Ishikawa (cell line): ENCODE measurements at regions not wholly inside any gene's neighbourhood (a gene's known extent, or its start where the extent isn't known, plus 50 kb on each side); places are given as distances from the start of the nearest gene placed in this dataset.

Experiments
- CEBPB ChIP-seq: IDR thresholded peaks from 2 replicates; pipeline ENCODE4 v1.6.1; 2012
- EGR1 ChIP-seq: IDR thresholded peaks from 2 replicates; pipeline ENCODE4 v1.6.1; 2012
- EP300 ChIP-seq: IDR thresholded peaks from 2 replicates; pipeline ENCODE4 v1.6.1; 2012; ENCODE audit warnings: borderline replicate concordance
- FOXM1 ChIP-seq: IDR thresholded peaks from 2 replicates; pipeline ENCODE4 v1.6.1; 2012; ENCODE audit warnings: low read depth, borderline replicate concordance
- MAX ChIP-seq: IDR thresholded peaks from 2 replicates; pipeline ENCODE4 v1.6.1; 2012
- NFIC ChIP-seq: IDR thresholded peaks from 2 replicates; pipeline ENCODE4 v1.6.1; 2012
- RAD21 ChIP-seq: IDR thresholded peaks from 2 replicates; pipeline ENCODE4 v1.6.1; 2012; ENCODE audit warnings: low read depth
- REST ChIP-seq: IDR thresholded peaks from 2 replicates; pipeline ENCODE4 v1.6.1; 2012; ENCODE audit warnings: low read depth, mild to moderate bottlenecking
- TAF1 ChIP-seq: IDR thresholded peaks from 2 replicates; pipeline ENCODE4 v1.6.1; 2012; ENCODE audit warnings: low read depth, mild to moderate bottlenecking
- USF1 ChIP-seq: IDR thresholded peaks from 2 replicates; pipeline ENCODE4 v1.6.1; 2012
- YY1 ChIP-seq: IDR thresholded peaks from 2 replicates; pipeline ENCODE4 v1.6.1; 2012; ENCODE audit warnings: low read depth

- TF ChIP-seq EP300 (no peak), TAF1 (no peak), CEBPB (no peak), NFIC (no peak), REST (no peak), MAX (no peak), FOXM1 (no peak), EGR1 (no peak), YY1 (no peak), RAD21 (no peak), USF1 (no peak)
Observed at GRCh38 chr9:107425101-107426025, 64.2 kb downstream of the KLF4 start.
